DND-41 (cell line): ENCODE measurements at regions not wholly inside any gene's neighbourhood (a gene's known extent, or its start where the extent isn't known, plus 50 kb on each side); places are given as distances from the start of the nearest gene placed in this dataset.

Experiments
- ATAC-seq: fragments of 200-7000 bp; cut with Tn5 transposase; 3 replicates; pipeline ENCODE4 v1.9.1; 2021; ENCODE audit warnings: low read depth; ENCODE audit not compliant: insufficient read depth
- DNase-seq: peaks from one replicate; pipeline ENCODE4 v3.0.0-alpha.2; 2020
- H2AFZ ChIP-seq: 2 replicates; pipeline ENCODE4 v1.6.0; 2012; ENCODE audit warnings: low read depth, low read length
- H3K27ac ChIP-seq: 2 replicates; pipeline ENCODE4 v1.5.1; 2012; ENCODE audit warnings: low read length, inconsistent platforms
- H3K27me3 ChIP-seq: fragments of 200-600 bp; sonication (generic); 2 replicates; pipeline ENCODE4 v1.6.0; 2012; ENCODE audit warnings: low read length, mild to moderate bottlenecking, inconsistent platforms; ENCODE audit not compliant: insufficient read depth, poor library complexity
- H3K36me3 ChIP-seq: 2 replicates; pipeline ENCODE4 v1.5.1; 2012; ENCODE audit warnings: low read length, inconsistent platforms; ENCODE audit not compliant: insufficient read depth
- H3K4me1 ChIP-seq: 2 replicates; pipeline ENCODE4 v1.5.1; 2012; ENCODE audit warnings: mild to moderate bottlenecking, low read length; ENCODE audit not compliant: insufficient read depth
- H3K4me2 ChIP-seq: 2 replicates; pipeline ENCODE4 v1.6.0; 2012; ENCODE audit warnings: mild to moderate bottlenecking, moderate library complexity, low read length, inconsistent platforms; ENCODE audit not compliant: insufficient read depth
- H3K4me3 ChIP-seq, 2 experiments: fragments of 200-600 bp in 1 of 2; shearing (Covaris generic) in 1 of 2; 2 replicates each; pipeline ENCODE4 v1.5.1; 2012 to 2016; ENCODE audit warnings: inconsistent platforms in 2 of 2, low read length in 2 of 2, mild to moderate bottlenecking in 2 of 2, low read depth in 1 of 2, moderate library complexity in 1 of 2
- H3K79me2 ChIP-seq: 2 replicates; pipeline ENCODE4 v1.6.0; 2012; ENCODE audit warnings: low read length, inconsistent platforms; ENCODE audit not compliant: insufficient read depth
- H3K9ac ChIP-seq: 2 replicates; pipeline ENCODE4 v1.6.0; 2012; ENCODE audit warnings: low read depth, mild to moderate bottlenecking, inconsistent platforms, low read length, moderate library complexity
- H3K9me3 ChIP-seq: 2 replicates; pipeline ENCODE4 v1.5.1; 2012; ENCODE audit warnings: low read length, moderate library complexity, mild to moderate bottlenecking, inconsistent platforms; ENCODE audit not compliant: insufficient read depth, severe bottlenecking
- H4K20me1 ChIP-seq: 2 replicates; pipeline ENCODE4 v1.6.0; 2012; ENCODE audit warnings: low read length; ENCODE audit not compliant: insufficient read depth
- EZH2 ChIP-seq: IDR thresholded peaks from 3 replicates; pipeline ENCODE4 v1.6.1; 2012; ENCODE audit warnings: borderline replicate concordance, low read depth, mild to moderate bottlenecking, moderate library complexity, low read length, inconsistent platforms; ENCODE audit not compliant: severe bottlenecking
- TF ChIP-seq, protein P1 (sequence below): IDR thresholded peaks from 2 replicates; pipeline ENCODE4 v1.5.1; 2012; ENCODE audit warnings: borderline replicate concordance, low read length, moderate library complexity, mild to moderate bottlenecking; ENCODE audit not compliant: poor library complexity, severe bottlenecking; ENCODE audit errors: extremely low read depth

DNA sequence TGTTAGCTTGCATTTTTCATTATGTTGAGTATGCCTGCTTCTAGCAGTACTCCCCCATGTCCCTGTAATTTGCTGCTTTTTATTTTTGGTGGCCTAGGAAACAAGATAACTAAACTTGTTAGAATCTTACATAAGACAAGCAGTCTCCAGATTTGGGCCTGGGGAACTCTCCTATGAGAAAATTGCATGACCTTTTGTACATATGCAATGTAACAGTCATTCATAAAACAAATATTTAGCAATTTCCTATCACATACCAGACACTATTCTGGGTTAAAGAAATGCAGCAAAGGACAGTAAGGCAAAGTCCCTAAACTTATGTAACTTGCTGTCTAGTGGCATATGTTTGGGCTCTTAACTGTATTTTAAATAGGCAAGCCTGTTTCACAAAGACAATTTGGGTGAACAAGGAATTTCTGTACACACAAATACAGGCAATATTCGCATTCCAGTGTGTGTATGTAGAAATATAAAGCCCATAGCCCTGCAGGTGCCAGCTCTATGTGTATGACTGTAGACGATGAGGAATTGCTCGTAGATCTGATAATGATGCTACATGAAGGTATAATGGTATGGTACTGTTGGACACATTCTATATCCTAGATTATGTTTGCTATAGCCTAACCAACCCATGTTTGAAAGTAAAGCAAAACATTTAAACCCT, 305.2 kb upstream of the CITED2 start:
- H3K9ac ChIP-seq: no peak overlapping the region
- no peaks in the 10 kb centered on the region for H3K27me3 ChIP-seq
- no peak overlapping the region for H3K27ac ChIP-seq
- no peaks in the 10 kb centered on the region for H4K20me1 ChIP-seq
- no peaks in the 10 kb centered on the region for H3K9me3 ChIP-seq
- TF ChIP-seq, protein P1, sequence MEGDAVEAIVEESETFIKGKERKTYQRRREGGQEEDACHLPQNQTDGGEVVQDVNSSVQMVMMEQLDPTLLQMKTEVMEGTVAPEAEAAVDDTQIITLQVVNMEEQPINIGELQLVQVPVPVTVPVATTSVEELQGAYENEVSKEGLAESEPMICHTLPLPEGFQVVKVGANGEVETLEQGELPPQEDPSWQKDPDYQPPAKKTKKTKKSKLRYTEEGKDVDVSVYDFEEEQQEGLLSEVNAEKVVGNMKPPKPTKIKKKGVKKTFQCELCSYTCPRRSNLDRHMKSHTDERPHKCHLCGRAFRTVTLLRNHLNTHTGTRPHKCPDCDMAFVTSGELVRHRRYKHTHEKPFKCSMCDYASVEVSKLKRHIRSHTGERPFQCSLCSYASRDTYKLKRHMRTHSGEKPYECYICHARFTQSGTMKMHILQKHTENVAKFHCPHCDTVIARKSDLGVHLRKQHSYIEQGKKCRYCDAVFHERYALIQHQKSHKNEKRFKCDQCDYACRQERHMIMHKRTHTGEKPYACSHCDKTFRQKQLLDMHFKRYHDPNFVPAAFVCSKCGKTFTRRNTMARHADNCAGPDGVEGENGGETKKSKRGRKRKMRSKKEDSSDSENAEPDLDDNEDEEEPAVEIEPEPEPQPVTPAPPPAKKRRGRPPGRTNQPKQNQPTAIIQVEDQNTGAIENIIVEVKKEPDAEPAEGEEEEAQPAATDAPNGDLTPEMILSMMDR: no peak
- no peak for TF ChIP-seq EZH2
- H3K36me3 ChIP-seq: no peaks in the 10 kb centered on the region
- H2AFZ ChIP-seq: no peak overlapping the region
- no peak overlapping the region for H3K4me2 ChIP-seq
- H3K4me3 ChIP-seq: no peak overlapping the region
- no peaks in the 10 kb centered on the region for H3K4me1 ChIP-seq
- ATAC-seq (no peak), DNase-seq (no peak)
- H3K79me2 ChIP-seq: no peaks in the 10 kb centered on the region

DNA sequence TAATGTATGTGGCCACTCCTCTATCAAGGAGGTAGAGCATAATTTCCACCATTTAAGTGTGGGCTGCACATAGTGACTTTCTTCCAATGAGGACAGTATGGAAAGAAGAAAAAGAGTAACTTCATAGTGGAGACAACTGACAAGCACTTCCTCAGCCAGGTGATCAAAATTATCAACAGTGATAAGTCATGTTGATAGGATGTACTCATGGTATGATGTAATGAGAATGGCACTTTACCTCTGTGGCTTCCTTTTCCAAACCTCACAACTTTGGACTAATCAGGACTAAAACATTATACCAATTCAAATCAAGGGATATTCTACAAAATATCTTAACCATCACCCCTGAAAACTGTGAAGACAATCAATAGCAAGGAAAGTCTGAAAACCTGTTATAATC, 302.3 kb upstream of the CITED2 start:
- Histone ChIP-seq H3K4me1 (no peaks in the 10 kb centered on the region), H2AFZ (no peak overlapping the region), H3K79me2 (no peaks in the 10 kb centered on the region), H3K36me3 (no peaks in the 10 kb centered on the region), H3K9ac (no peak overlapping the region), H3K4me2 (no peak overlapping the region), H3K27ac (no peak overlapping the region), H4K20me1 (no peaks in the 10 kb centered on the region), H3K4me3 (no peak overlapping the region), H3K27me3 (no peaks in the 10 kb centered on the region), H3K9me3 (no peaks in the 10 kb centered on the region)
- no peak for TF ChIP-seq EZH2
- TF ChIP-seq, protein P1: no peak
- DNase-seq: no peak
- ATAC-seq: no peak

DNA sequence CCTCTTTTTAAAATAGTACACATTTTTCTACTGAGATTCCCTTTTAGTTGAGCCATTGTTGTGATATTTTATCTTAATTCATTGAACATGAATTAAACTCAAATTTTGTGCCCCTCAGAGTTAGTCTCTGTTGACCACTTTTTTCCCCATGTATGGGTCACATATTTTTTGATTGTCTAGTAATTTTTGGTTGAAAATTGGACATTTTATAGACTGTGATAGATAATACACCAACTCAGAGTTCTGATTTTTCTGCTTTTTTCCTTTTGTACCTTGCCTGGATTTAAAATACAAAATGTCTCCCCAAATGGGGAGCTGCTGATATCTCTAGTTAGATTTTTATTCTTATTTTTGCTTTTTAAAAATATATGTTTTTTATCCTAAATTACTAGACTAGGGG, 291.8 kb upstream of the CITED2 start:
- Histone ChIP-seq H3K4me1 (no peaks in the 10 kb centered on the region), H3K27ac (no peak overlapping the region)
- no peak for ATAC-seq

More for the DNA sequence above, 291.8 kb upstream of the CITED2 start:
- DNase-seq: no peak
- Histone ChIP-seq H2AFZ (no peak overlapping the region), H3K4me3 (no peak overlapping the region), H3K79me2 (no peaks in the 10 kb centered on the region), H3K4me2 (no peak overlapping the region), H3K9me3 (no peaks in the 10 kb centered on the region), H4K20me1 (no peaks in the 10 kb centered on the region), H3K36me3 (no peaks in the 10 kb centered on the region), H3K9ac (no peak overlapping the region), H3K27me3 (no peaks in the 10 kb centered on the region)
- TF ChIP-seq, protein P1: no peak
- TF ChIP-seq EZH2: no peak
